ENCODE measurements at regions not wholly inside any gene's neighbourhood (a gene's known extent, or its start where the extent isn't known, plus 50 kb on each side); places are given as distances from the start of the nearest gene placed in this dataset.

GRCh38 chr21:16304174-16305095 is 574.7 kb downstream of the USP25 start:
- in situ Hi-C loops (cut with HindIII; ENCODE audit: low pct_unique_long_range_greater_than_20kb, low sequenced_read_pairs), result no loop called here
- TF ChIP-seq JUND (IDR thresholded peaks at IDR 0.05; ENCODE audit: low read depth), result no peak
- DNase-seq (ENCODE audit: low read depth in 1 of 2, low spot score in 1 of 2), result no peak

- no peak for TF ChIP-seq JUND (IDR thresholded peaks at IDR 0.05; ENCODE audit: low read depth)
- DNase-seq (ENCODE audit: low read depth in 1 of 2, low spot score in 1 of 2), result no peak
- in situ Hi-C loops (cut with HindIII; ENCODE audit: low pct_unique_long_range_greater_than_20kb, low sequenced_read_pairs), result no loop called here
Observed at GRCh38 chr21:16305686-16306085, 575.9 kb downstream of the USP25 start.

GRCh38 chr21:16307256-16307655 is 577.5 kb downstream of the USP25 start:
- no peak for DNase-seq (ENCODE audit: low read depth in 1 of 2, low spot score in 1 of 2)
- in situ Hi-C loops (cut with HindIII; ENCODE audit: low pct_unique_long_range_greater_than_20kb, low sequenced_read_pairs), result no loop called here
- no peak for TF ChIP-seq JUND (IDR thresholded peaks at IDR 0.05; ENCODE audit: low read depth)

GRCh38 chr21:16308269-16308668 is 578.5 kb downstream of the USP25 start:
- no peak for TF ChIP-seq JUND (IDR thresholded peaks at IDR 0.05; ENCODE audit: low read depth)
- no peak for DNase-seq (ENCODE audit: low read depth in 1 of 2, low spot score in 1 of 2)
- in situ Hi-C loops (cut with HindIII; ENCODE audit: low pct_unique_long_range_greater_than_20kb, low sequenced_read_pairs), result no loop called here

- in situ Hi-C loops (cut with HindIII; ENCODE audit: low pct_unique_long_range_greater_than_20kb, low sequenced_read_pairs), result no loop called here
- TF ChIP-seq JUND (IDR thresholded peaks at IDR 0.05; ENCODE audit: low read depth), result no peak
- DNase-seq (ENCODE audit: low read depth in 1 of 2, low spot score in 1 of 2), result no peak
Observed at GRCh38 chr21:16309250-16309971, 579.6 kb downstream of the USP25 start.

GRCh38 chr21:16310176-16310575 is 580.4 kb downstream of the USP25 start:
- in situ Hi-C loops (cut with HindIII; ENCODE audit: low pct_unique_long_range_greater_than_20kb, low sequenced_read_pairs), result no loop called here
- no peak for DNase-seq (ENCODE audit: low read depth in 1 of 2, low spot score in 1 of 2)
- no peak for TF ChIP-seq JUND (IDR thresholded peaks at IDR 0.05; ENCODE audit: low read depth)

- in situ Hi-C loops (cut with HindIII; ENCODE audit: low pct_unique_long_range_greater_than_20kb, low sequenced_read_pairs), result no loop called here
- DNase-seq (ENCODE audit: low read depth in 1 of 2, low spot score in 1 of 2), result no peak
- TF ChIP-seq JUND (IDR thresholded peaks at IDR 0.05; ENCODE audit: low read depth), result no peak
Observed at GRCh38 chr21:16311229-16311628, 581.4 kb downstream of the USP25 start.

- in situ Hi-C loops (cut with HindIII; ENCODE audit: low pct_unique_long_range_greater_than_20kb, low sequenced_read_pairs), result no loop called here
- DNase-seq (ENCODE audit: low read depth in 1 of 2, low spot score in 1 of 2), result no peak
- TF ChIP-seq JUND (IDR thresholded peaks at IDR 0.05; ENCODE audit: low read depth), result no peak
Observed at GRCh38 chr21:16312321-16312720, 582.5 kb downstream of the USP25 start.

- no peak for DNase-seq (ENCODE audit: low read depth in 1 of 2, low spot score in 1 of 2)
- in situ Hi-C loops (cut with HindIII; ENCODE audit: low pct_unique_long_range_greater_than_20kb, low sequenced_read_pairs), result no loop called here
- TF ChIP-seq JUND (IDR thresholded peaks at IDR 0.05; ENCODE audit: low read depth), result no peak
Observed at GRCh38 chr21:16315223-16315622, 585.4 kb downstream of the USP25 start.

- in situ Hi-C loops (cut with HindIII; ENCODE audit: low pct_unique_long_range_greater_than_20kb, low sequenced_read_pairs), result no loop called here
- no peak for TF ChIP-seq JUND (IDR thresholded peaks at IDR 0.05; ENCODE audit: low read depth)
- no peak for DNase-seq (ENCODE audit: low read depth in 1 of 2, low spot score in 1 of 2)
Observed at GRCh38 chr21:16318651-16319300, 589.0 kb downstream of the USP25 start.

GRCh38 chr21:16320110-16320509 is 590.3 kb downstream of the USP25 start:
- in situ Hi-C loops (cut with HindIII; ENCODE audit: low pct_unique_long_range_greater_than_20kb, low sequenced_read_pairs), result no loop called here
- no peak for DNase-seq (ENCODE audit: low read depth in 1 of 2, low spot score in 1 of 2)
- TF ChIP-seq JUND (IDR thresholded peaks at IDR 0.05; ENCODE audit: low read depth), result no peak

GRCh38 chr21:16322454-16322853 is 592.7 kb downstream of the USP25 start:
- in situ Hi-C loops (cut with HindIII; ENCODE audit: low pct_unique_long_range_greater_than_20kb, low sequenced_read_pairs), result no loop called here
- no peak for TF ChIP-seq JUND (IDR thresholded peaks at IDR 0.05; ENCODE audit: low read depth)
- DNase-seq (ENCODE audit: low read depth in 1 of 2, low spot score in 1 of 2), result no peak

- DNase-seq (ENCODE audit: low read depth in 1 of 2, low spot score in 1 of 2), result no peak
- in situ Hi-C loops (cut with HindIII; ENCODE audit: low pct_unique_long_range_greater_than_20kb, low sequenced_read_pairs), result no loop called here
- TF ChIP-seq JUND (IDR thresholded peaks at IDR 0.05; ENCODE audit: low read depth), result no peak
Observed at GRCh38 chr21:16323596-16323995, 593.8 kb downstream of the USP25 start.
